IMR-90 (cell line): ENCODE measurements at regions not wholly inside any gene's neighbourhood (a gene's known extent, or its start where the extent isn't known, plus 50 kb on each side); places are given as distances from the start of the nearest gene placed in this dataset.

ENCODE experiments used
- CHD1 ChIP-seq: IDR thresholded peaks from 2 replicates; pipeline ENCODE4 v1.6.1; 2012; ENCODE audit warnings: low read depth, low read length, improper control_type of control experiment
- CTCF ChIP-seq: conservative IDR thresholded peaks from 2 replicates; pipeline ENCODE4 v1.5.1; 2012; ENCODE audit warnings: mild to moderate bottlenecking, low read depth, low read length, improper control_type of control experiment
- FOS ChIP-seq: fragments of 150-350 bp; IDR thresholded peaks from 2 replicates; pipeline ENCODE4 v1.6.1; 2016; ENCODE audit warnings: low read depth, low read length
- MAFK ChIP-seq: IDR thresholded peaks from 2 replicates; pipeline ENCODE4 v1.6.1; 2012; ENCODE audit warnings: low read depth, low read length, improper control_type of control experiment

GRCh38 chr19:30884146-30884812 lies 465.0 kb downstream of the TSHZ3 start:
- TF ChIP-seq CTCF (no peak), CHD1 (no peak), FOS (no peak), MAFK (no peak)
